CD14-positive monocyte (primary cell): ENCODE measurements at regions not wholly inside any gene's neighbourhood (a gene's known extent, or its start where the extent isn't known, plus 50 kb on each side); places are given as distances from the start of the nearest gene placed in this dataset.

ENCODE experiments used
- DNase-seq, 3 donors: peaks; one replicate each; pipeline ENCODE4 v3.0.0-alpha.2; 2011 to 2022
- H2AFZ ChIP-seq: 2 replicates; pipeline ENCODE4 v1.6.0; 2012; ENCODE audit warnings: mild to moderate bottlenecking, low read depth, low read length, inconsistent platforms; ENCODE audit not compliant: insufficient read depth, poor library complexity, severe bottlenecking
- H3K27ac ChIP-seq, 2 donors: 1 replicate in 1 of 2; 2 replicates in 1 of 2; pipeline ENCODE4 v1.5.1; 2012 to 2013; ENCODE audit warnings: low read length in 2 of 2, control low read depth in 1 of 2, inconsistent platforms in 1 of 2, low read depth in 1 of 2, mild to moderate bottlenecking in 1 of 2
- H3K27me3 ChIP-seq, 2 donors: one replicate each; pipeline versions ENCODE4 v1.6.0 to v1.6.1; 2011 to 2013; ENCODE audit warnings: low read length in 2 of 2; ENCODE audit not compliant: control insufficient read depth in 2 of 2, insufficient read depth in 2 of 2
- H3K36me3 ChIP-seq, 2 donors: replicated peaks in 1 of 2; 1 replicate in 1 of 2; 2 replicates in 1 of 2; pipeline versions ENCODE4 v1.5.1 to v1.6.1; 2012 to 2013; ENCODE audit warnings: low read length in 2 of 2, control low read depth in 1 of 2, inconsistent platforms in 1 of 2, mild to moderate bottlenecking in 1 of 2; ENCODE audit not compliant: insufficient read depth in 2 of 2, control insufficient read depth in 1 of 2
- H3K4me1 ChIP-seq, 2 donors: 1 replicate in 1 of 2; 2 replicates in 1 of 2; pipeline versions ENCODE4 v1.5.1 to v1.6.1; 2012 to 2013; ENCODE audit warnings: low read length in 2 of 2, control low read depth in 1 of 2, inconsistent platforms in 1 of 2, mild to moderate bottlenecking in 1 of 2, moderate library complexity in 1 of 2; ENCODE audit not compliant: insufficient read depth in 2 of 2, control insufficient read depth in 1 of 2
- H3K4me2 ChIP-seq: replicated peaks from 2 replicates; pipeline ENCODE3; 2012; ENCODE audit warnings: low read length, moderate library complexity, mild to moderate bottlenecking; ENCODE audit not compliant: poor library complexity, severe bottlenecking; ENCODE audit errors: extremely low read depth
- H3K4me3 ChIP-seq, 3 experiments: fragments of 200-600 bp in 1 of 3; sonication (generic) in 1 of 3; replicated peaks in 1 of 3; 1 replicate in 2 of 3; 2 replicates in 1 of 3; pipeline ENCODE4 v1.5.1; 2011 to 2013; ENCODE audit warnings: low read length in 3 of 3, mild to moderate bottlenecking in 3 of 3, control low read depth in 2 of 3, low read depth in 2 of 3, inconsistent platforms in 1 of 3, moderate library complexity in 1 of 3
- H3K79me2 ChIP-seq: 2 replicates; pipeline ENCODE4 v1.6.0; 2012; ENCODE audit warnings: mild to moderate bottlenecking, control low read depth, inconsistent platforms, low read length, moderate library complexity; ENCODE audit not compliant: insufficient read depth
- H3K9ac ChIP-seq: 2 replicates; pipeline ENCODE4 v1.6.0; 2017; ENCODE audit warnings: low read length, mild to moderate bottlenecking; ENCODE audit not compliant: insufficient read depth, poor library complexity, severe bottlenecking
- H3K9me3 ChIP-seq, 2 donors: replicated peaks in 1 of 2; 1 replicate in 1 of 2; 2 replicates in 1 of 2; pipeline versions ENCODE4 v1.5.1 to v1.6.1; 2012 to 2013; ENCODE audit warnings: low read length in 2 of 2, control low read depth in 1 of 2; ENCODE audit not compliant: control insufficient read depth in 1 of 2, insufficient read depth in 1 of 2
- H4K20me1 ChIP-seq: 2 replicates; pipeline ENCODE4 v1.6.0; 2012; ENCODE audit warnings: mild to moderate bottlenecking, low read length, control low read depth, moderate library complexity; ENCODE audit not compliant: insufficient read depth
- H3K27ac Mint-ChIP-seq, 7 donors: one replicate each; pipeline ENCODE4 v1.8.0; 2020; ENCODE audit warnings: mild to moderate bottlenecking in 7 of 7, mixed read lengths in 7 of 7, moderate library complexity in 6 of 7, inconsistent platforms in 2 of 7
- H3K27me3 Mint-ChIP-seq, 3 donors: one replicate each; pipeline ENCODE4 v1.8.0; 2021 to 2022; ENCODE audit warnings: low read depth in 3 of 3, mild to moderate bottlenecking in 3 of 3, mixed read lengths in 3 of 3, moderate library complexity in 3 of 3, inconsistent platforms in 1 of 3
- H3K36me3 Mint-ChIP-seq, 2 donors: one replicate each; pipeline ENCODE4 v1.8.0; 2020; ENCODE audit warnings: mixed read lengths in 2 of 2, inconsistent platforms in 1 of 2, mild to moderate bottlenecking in 1 of 2
- H3K4me1 Mint-ChIP-seq: one replicate; pipeline ENCODE4 v1.8.0; 2020; ENCODE audit warnings: mild to moderate bottlenecking, mixed read lengths
- H3K4me3 Mint-ChIP-seq, 2 donors: one replicate each; pipeline ENCODE4 v1.8.0; 2020; ENCODE audit warnings: mild to moderate bottlenecking in 2 of 2, mixed read lengths in 2 of 2, moderate library complexity in 1 of 2
- H3K9me3 Mint-ChIP-seq, 7 donors: one replicate each; pipeline ENCODE4 v1.8.0; 2020 to 2022; ENCODE audit warnings: mixed read lengths in 7 of 7, mild to moderate bottlenecking in 6 of 7, moderate library complexity in 6 of 7, inconsistent platforms in 2 of 7
- CTCF ChIP-seq: fragments of 200-600 bp; IDR thresholded peaks from one replicate; pipeline ENCODE4 v1.8.0; 2022; ENCODE audit warnings: antibody characterized with exemption, mild to moderate bottlenecking
- WGBS: methylation state at CpG from one replicate; pipeline ENCODE4 v1.1.5; 2013; ENCODE audit warnings: missing lambda C conversion rate; ENCODE audit not compliant: insufficient coverage; 5-methylcytosine and 5-hydroxymethylcytosine counted together
- intact Hi-C, 2 donors: fragments of 100-400 bp; cut with micrococcal nuclease; formaldehyde crosslinking; loops; one replicate each; pipeline versions ENCODE4 v1.15.0 to v1.15.1; 2023

GRCh38 chr5:67644221-67644920 is 447.8 kb upstream of the CD180 start:
- Histone ChIP-seq H3K9me3 (no peaks in the 10 kb centered on the region), H3K4me1 (no peaks in the 10 kb centered on the region), H3K79me2 (no peaks in the 10 kb centered on the region), H3K4me3 (no peak overlapping the region), H4K20me1 (no peaks in the 10 kb centered on the region), H3K27ac (no peak overlapping the region), H2AFZ (no peak overlapping the region), H3K9ac (no peak overlapping the region), H3K36me3 (no peaks in the 10 kb centered on the region), H3K27me3 (no peaks in the 10 kb centered on the region), H3K4me2 (no peak overlapping the region)
- peaks cover 2 to 8% (median 3%) of the 10 kb centered on the region in 7 donors for H3K9me3 Mint-ChIP-seq
- intact Hi-C loops, result no loop called here
- DNase-seq, result no peak
- H3K27ac Mint-ChIP-seq, result no peak overlapping the region
- peaks cover 1% of the 10 kb centered on the region for H3K4me1 Mint-ChIP-seq
- H3K4me3 Mint-ChIP-seq, result no peak overlapping the region
- TF ChIP-seq CTCF, result no peak
- WGBS, result no CpG with 5 or more reads among the region's 3 CpGs
- H3K36me3 Mint-ChIP-seq, result no peaks in the 10 kb centered on the region
- H3K27me3 Mint-ChIP-seq, result peaks cover 0 to 2% (median 0%) of the 10 kb centered on the region in 3 donors

- H3K4me1 Mint-ChIP-seq, result peaks cover 1% of the 10 kb centered on the region
- H3K4me3 Mint-ChIP-seq, result no peak overlapping the region
- intact Hi-C loops, result no loop called here
- Histone ChIP-seq H3K9me3 (no peaks in the 10 kb centered on the region), H3K27ac (no peak overlapping the region), H3K79me2 (no peaks in the 10 kb centered on the region), H3K36me3 (no peaks in the 10 kb centered on the region), H3K4me1 (no peaks in the 10 kb centered on the region), H4K20me1 (no peaks in the 10 kb centered on the region), H3K27me3 (no peaks in the 10 kb centered on the region), H3K4me2 (no peak overlapping the region), H3K4me3 (no peak overlapping the region), H2AFZ (no peak overlapping the region), H3K9ac (no peak overlapping the region)
- WGBS, result no CpG with 5 or more reads among the region's 2 CpGs
- H3K9me3 Mint-ChIP-seq, result peaks cover 2 to 8% (median 3%) of the 10 kb centered on the region in 7 donors
- H3K27ac Mint-ChIP-seq, result no peak overlapping the region
- DNase-seq, result no peak
- H3K36me3 Mint-ChIP-seq, result no peaks in the 10 kb centered on the region
- peaks cover 0 to 3% (median 2%) of the 10 kb centered on the region in 3 donors for H3K27me3 Mint-ChIP-seq
- TF ChIP-seq CTCF, result no peak
Measured at GRCh38 chr5:67643536-67643935, 446.9 kb upstream of the CD180 start.
